ENCODE measurements at regions not wholly inside any gene's neighbourhood (a gene's known extent, or its start where the extent isn't known, plus 50 kb on each side); places are given as distances from the start of the nearest gene placed in this dataset.

- Histone ChIP-seq H3K27me3 (ENCODE audit: control insufficient read depth in 1 of 2, insufficient read depth in 2 of 2, low read length in 2 of 2) (no peaks in the 10 kb centered on the region; a peak in 1 of 5 replicates), H3K4me3 (replicated peaks in 1 of 3; ENCODE audit: insufficient read depth in 1 of 3, low read depth in 2 of 3, low read length in 3 of 3) (no peak overlapping the region), H3K4me2 (ENCODE audit: low read depth, low read length) (no peak overlapping the region), H3K9ac (ENCODE audit: insufficient read depth, low read depth, low read length) (no peak overlapping the region), H2AFZ (ENCODE audit: low read length) (no peak overlapping the region), H4K20me1 (ENCODE audit: insufficient read depth, low read length) (no peaks in the 10 kb centered on the region), H3K27ac (ENCODE audit: extremely low read length, insufficient read depth, low read length) (no peak overlapping the region), H3K9me3 (ENCODE audit: low read length) (no peaks in the 10 kb centered on the region), H3K79me2 (ENCODE audit: insufficient read depth, low read length) (no peaks in the 10 kb centered on the region), H3K36me3 (replicated peaks in 1 of 2; ENCODE audit: control insufficient read depth in 1 of 2, insufficient read depth in 2 of 2, low read length in 2 of 2) (no peaks in the 10 kb centered on the region), H3K4me1 (ENCODE audit: insufficient read depth, low read length) (no peaks in the 10 kb centered on the region)
- DNase-seq (ENCODE audit: low spot score), result no peak
- ChIA-PET POLR2A (no interaction called here), CTCF (ENCODE audit: low intra/inter-chr PET ratio, low total read pairs) (no interaction called here)
- intact Hi-C loops (cut with micrococcal nuclease; ENCODE audit: unreplicated experiment) (no loop called here), in situ Hi-C loops (cut with HindIII; ENCODE audit: extremely low pct_ligation_motif_present, low pct_unique_long_range_greater_than_20kb) (no loop called here)
- TF ChIP-seq ZNF337 (CRISPR knock-in tag; IDR thresholded peaks at IDR 0.05; ENCODE audit: borderline replicate concordance, low read depth), result no peak
- TF ChIP-seq FOXA1 (IDR thresholded peaks at IDR 0.05), result no peak
- no peak for TF ChIP-seq FOXA1 (CRISPR knock-in tag; IDR thresholded peaks at IDR 0.05)
- no peak for TF ChIP-seq ZHX1 (CRISPR knock-in tag; IDR thresholded peaks at IDR 0.05; ENCODE audit: low read depth)
- no peak for TF ChIP-seq ZNF761 (CRISPR knock-in tag; conservative IDR thresholded peaks at IDR 0.05)
- no peak for TF ChIP-seq ZNF3 (CRISPR knock-in tag; IDR thresholded peaks at IDR 0.05)
- TF ChIP-seq SNAPC5 (CRISPR knock-in tag; IDR thresholded peaks at IDR 0.05; ENCODE audit: borderline replicate concordance), result no peak
- no peak for TF ChIP-seq HDAC2 (CRISPR knock-in tag; IDR thresholded peaks at IDR 0.05)
- TF ChIP-seq ZNF136 (CRISPR knock-in tag; IDR thresholded peaks at IDR 0.05; ENCODE audit: low read depth), result no peak
- no peak for TF ChIP-seq PLSCR1 (CRISPR knock-in tag; IDR thresholded peaks at IDR 0.05; ENCODE audit: borderline replicate concordance)
- TF ChIP-seq TRAFD1 (CRISPR knock-in tag; IDR thresholded peaks at IDR 0.05; ENCODE audit: borderline replicate concordance), result no peak
- TF ChIP-seq FOXJ3 (CRISPR knock-in tag; IDR thresholded peaks at IDR 0.05; ENCODE audit: borderline replicate concordance), result no peak
- no peak for TF ChIP-seq TBL1XR1 (IDR thresholded peaks at IDR 0.05; ENCODE audit: borderline replicate concordance, low read length, partially characterized antibody)
- FAIRE-seq, result no peak
- BruUV-seq (replicated peaks), result no TSS peak
- ATAC-seq, result no peak
- WGBS (ENCODE audit: low lambda C conversion rate), result 0% methylated on average over 1 of the region's 1 CpG
These were observed 808.1 kb upstream of the RBFOX1 start for GRCh38 chr16:6524501-6524900.

Measured in HepG2 (cell line).